Frontal cortex (tissue), 3 donors: ENCODE measurements at regions not wholly inside any gene's neighbourhood (a gene's known extent, or its start where the extent isn't known, plus 50 kb on each side); places are given as distances from the start of the nearest gene placed in this dataset.

Experiments used
- DNase-seq, 2 donors: peaks; one replicate each; pipeline ENCODE4 v3.0.0; 2012; ENCODE audit warnings: low spot score in 2 of 2
- FAIRE-seq: peaks from 2 replicates; lab custom pipeline; 2012; peaks lifted over from hg19 to GRCh38; lab: Jason Lieb, UNC
- donor health status: control.
- donor health status: control.
- donor health status: control.

GRCh38 chr2:155266583-155266982 is 568.1 kb downstream of the KCNJ3 start:
- DNase-seq (no peak), FAIRE-seq (no peak)

DNA sequence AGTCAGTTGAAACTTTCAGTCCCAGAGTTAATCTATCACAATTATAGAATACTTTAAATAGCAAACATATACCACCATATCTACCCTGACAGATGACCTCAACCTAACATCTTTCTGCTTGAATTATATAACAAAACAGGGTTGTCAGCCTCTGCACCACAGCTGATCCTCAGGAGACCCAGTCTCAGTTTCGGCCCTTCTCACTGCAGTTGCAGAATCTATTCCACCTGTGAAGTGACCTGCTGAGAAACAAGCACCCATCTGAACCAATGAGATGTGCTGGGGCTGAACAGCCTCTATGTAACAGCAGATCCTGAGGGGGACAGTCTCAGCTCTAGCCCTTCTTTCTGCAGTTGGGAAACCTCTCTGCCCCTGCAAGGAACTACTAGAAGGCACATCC is 567.6 kb downstream of the KCNJ3 start:
- DNase-seq = no peak
- FAIRE-seq = no peak

DNA sequence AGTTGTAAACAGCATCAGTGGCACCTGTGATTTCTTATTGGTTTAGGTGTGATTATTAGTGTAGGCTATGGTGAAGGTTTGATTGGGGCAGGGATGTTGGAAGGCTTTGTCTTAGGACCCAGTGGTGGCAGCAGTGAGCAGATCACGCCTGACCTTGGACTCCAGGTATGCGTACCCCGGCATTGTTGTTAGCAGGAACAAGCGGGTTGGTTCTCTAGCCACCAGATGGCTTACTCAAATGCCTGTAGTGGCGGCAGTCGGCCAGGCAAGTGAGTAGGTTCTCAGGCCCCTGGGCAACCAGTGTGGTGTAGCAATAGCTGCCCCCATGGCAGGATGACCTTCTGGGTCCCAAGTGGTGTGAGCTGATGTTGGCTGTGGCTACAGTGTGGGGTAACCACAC is 558.3 kb downstream of the KCNJ3 start:
- no peak for DNase-seq
- FAIRE-seq = no peak

DNA sequence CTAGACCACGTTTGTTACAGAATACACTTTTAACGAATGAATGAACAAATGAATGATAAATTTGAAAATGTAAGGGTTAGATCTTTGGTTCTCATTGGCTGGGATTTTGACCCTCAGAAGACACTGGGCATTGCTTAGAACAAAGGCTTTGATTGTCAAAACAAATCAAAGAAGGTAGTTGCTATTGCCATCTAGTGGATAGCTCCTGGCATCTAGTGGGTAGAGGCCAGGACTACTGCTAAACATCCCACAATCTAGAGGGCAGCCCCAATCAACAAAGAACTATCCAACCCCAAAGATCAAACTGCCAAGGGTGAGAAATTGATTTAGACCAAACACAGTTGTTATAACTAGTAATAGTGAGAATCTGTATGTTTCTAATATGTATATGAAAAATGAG is 552.3 kb downstream of the KCNJ3 start:
- FAIRE-seq (no peak), DNase-seq (peak in 1 of 2 donors; percentile 1)

DNA sequence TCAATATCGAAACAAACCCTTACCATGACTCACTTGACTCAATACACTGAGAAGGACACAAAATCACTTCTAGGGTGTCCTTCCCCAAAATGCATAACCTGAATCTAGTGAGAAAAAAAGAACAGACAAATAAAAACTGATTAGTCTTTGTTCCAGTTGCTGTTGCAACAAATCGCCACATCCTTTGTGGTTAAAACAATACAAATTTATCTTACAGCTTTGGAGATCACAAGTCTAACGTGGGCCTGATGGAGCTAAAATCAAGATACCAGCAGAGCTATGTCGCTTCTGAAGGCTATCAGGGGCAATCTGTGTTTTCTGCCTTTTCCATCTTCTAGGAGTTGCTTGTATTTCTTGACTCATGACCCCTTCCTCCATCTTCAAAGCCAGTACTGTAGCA is 541.7 kb downstream of the KCNJ3 start:
- FAIRE-seq (no peak), DNase-seq (no peak)

- DNase-seq = no peak
- peak; percentile 6 for FAIRE-seq
Observed at GRCh38 chr2:155235710-155236109, 537.2 kb downstream of the KCNJ3 start.

- FAIRE-seq = peak; percentile 82
- DNase-seq = peak in 1 of 2 donors; percentile 2
Observed at GRCh38 chr2:155223781-155224406, 525.4 kb downstream of the KCNJ3 start.

- FAIRE-seq = no peak
- DNase-seq = no peak
Observed at GRCh38 chr2:155218945-155219344, 520.5 kb downstream of the KCNJ3 start.

GRCh38 chr2:155218292-155218924 is 519.9 kb downstream of the KCNJ3 start:
- DNase-seq (no peak), FAIRE-seq (no peak)

- FAIRE-seq = no peak
- no peak for DNase-seq
Observed at GRCh38 chr2:155215037-155215707, 516.7 kb downstream of the KCNJ3 start.

DNA sequence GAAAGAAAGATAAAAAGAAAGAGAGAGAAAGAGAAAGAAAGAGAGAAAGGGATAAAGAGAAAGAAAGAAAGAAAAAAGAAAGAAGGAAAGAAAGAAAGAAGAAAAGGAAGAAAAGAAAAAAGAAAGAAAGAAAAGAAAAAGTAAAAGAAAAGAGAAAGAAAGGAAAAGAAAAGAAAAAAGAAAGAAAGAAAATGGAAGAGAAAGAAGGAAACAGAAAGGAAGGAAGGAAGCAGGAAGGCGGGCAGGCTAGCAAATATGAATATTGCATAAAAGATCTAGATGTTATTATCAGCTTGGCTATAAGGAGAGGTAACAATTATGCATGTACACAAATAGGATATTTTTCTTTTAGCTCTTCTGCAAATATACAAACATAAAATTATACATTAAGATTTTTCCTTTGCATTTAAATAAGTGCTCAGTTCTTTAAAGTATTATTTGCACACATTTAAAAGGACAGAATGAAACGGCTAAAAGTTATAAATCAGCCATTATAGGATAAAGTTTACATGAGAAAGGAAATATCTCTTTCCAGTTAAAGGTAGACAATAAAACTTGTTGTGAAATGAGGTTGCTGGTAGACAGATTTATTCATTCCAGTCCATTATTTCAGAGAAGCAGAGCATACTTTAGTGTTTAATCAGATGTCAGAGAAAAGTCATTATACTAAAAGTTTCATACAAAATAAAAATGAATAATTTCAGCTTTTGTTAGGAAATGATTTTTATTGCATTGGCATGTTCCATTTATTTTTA is 511.4 kb downstream of the KCNJ3 start:
- FAIRE-seq = no peak
- DNase-seq = no peak

DNA sequence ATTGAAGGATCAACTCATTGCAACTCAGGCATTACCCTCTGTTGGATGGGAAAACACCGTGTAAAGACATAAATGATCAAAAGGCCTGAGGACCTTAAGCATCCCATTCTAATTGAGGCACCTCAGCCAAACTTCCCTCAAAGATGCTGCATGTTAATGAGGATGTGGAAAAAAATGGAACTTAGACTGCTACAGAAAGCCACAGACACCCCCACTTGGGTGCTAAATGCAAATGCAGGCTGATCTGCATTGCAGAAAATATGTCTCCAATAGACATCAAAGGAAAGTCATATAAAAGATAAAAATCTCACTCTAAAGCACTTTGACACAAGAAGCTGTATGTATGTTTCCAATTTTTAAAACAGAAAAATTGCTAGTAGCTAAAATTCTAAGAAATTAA is 504.7 kb downstream of the KCNJ3 start:
- FAIRE-seq = no peak
- no peak for DNase-seq

DNA sequence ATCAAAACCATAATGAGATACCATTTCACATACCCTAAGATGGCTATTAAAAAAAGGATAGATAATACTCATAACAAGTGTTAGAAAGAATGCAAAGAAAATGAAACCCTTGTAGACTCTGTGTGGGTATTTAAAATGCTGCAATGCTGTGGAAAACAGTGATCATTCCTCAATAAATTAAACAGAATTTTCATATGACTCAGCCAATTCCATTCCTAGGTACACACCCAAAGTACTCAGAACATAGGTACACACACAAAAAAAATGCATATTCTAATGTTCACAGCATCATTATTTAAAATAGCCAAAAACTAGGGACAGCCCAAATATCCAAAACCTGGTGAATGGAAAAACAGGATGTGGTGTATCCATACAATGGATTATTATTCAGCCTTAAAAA is 502.3 kb downstream of the KCNJ3 start:
- no peak for FAIRE-seq
- no peak for DNase-seq

- FAIRE-seq (no peak), DNase-seq (no peak)
Observed at GRCh38 chr2:155190342-155190741, 491.8 kb downstream of the KCNJ3 start.

- no peak for DNase-seq
- FAIRE-seq = no peak
Observed at GRCh38 chr2:155178921-155179320, 480.4 kb downstream of the KCNJ3 start.

DNA sequence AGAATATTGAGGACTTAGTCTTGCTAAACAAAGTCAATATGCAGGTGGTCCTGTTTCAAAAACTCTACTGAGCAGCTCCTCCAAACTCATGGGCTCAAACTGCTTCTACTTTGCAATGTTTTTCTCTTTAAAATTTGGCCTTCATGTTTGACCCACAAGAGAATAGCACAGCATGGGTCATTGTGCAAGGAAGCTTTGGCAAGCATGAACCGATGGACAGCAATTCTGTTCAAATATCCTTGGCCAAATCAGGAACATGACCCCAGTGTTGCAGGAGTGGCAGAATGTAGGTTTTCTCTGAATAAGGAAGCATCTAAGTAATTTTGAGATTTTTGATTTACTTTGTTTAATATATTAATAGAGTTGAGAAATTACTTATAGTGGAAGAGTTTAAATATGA is 477.9 kb downstream of the KCNJ3 start:
- no peak for FAIRE-seq
- DNase-seq = no peak

DNA sequence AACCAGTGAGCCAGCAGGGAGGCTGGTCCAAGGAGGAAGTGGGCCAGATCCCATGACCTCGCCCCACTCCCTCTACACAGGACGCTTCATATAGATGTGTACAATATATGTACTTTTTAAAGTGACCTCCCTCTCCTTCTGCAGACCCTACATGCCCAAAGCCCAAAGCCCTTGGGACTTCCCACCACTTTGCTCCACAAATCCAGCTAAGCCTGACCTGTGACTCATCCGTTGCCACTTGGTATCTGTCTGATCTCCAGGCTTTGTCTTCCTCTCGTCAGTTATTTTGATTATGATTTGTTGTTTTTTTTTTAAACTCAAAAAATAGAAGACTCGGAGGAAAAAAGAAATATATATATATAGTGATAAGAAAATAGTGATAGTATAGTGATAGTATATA is 470.8 kb downstream of the KCNJ3 start:
- DNase-seq = no peak

GRCh38 chr2:155162494-155162893 is 464.0 kb downstream of the KCNJ3 start:
- DNase-seq (no peak), FAIRE-seq (no peak)

More for the DNA sequence above, 470.8 kb downstream of the KCNJ3 start:
- FAIRE-seq = no peak

DNA sequence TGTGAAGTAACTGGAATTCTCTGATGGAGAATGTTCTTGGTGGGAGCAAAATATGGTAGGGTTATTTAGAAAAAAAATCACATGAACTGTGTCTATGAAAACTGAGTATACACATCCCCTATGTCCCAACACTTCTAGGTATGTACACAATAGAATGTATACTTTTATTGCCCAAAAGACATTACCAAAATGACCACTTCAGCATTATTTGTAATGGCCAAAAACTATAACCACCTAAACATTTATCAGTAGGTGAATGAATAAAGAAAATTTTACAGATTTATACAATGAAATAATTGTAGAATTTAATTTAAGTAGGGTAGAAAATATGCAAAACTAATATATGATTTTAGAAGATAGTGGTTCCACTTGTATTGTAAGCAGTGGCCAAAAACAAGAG is 462.8 kb downstream of the KCNJ3 start:
- DNase-seq (no peak), FAIRE-seq (no peak)

DNA sequence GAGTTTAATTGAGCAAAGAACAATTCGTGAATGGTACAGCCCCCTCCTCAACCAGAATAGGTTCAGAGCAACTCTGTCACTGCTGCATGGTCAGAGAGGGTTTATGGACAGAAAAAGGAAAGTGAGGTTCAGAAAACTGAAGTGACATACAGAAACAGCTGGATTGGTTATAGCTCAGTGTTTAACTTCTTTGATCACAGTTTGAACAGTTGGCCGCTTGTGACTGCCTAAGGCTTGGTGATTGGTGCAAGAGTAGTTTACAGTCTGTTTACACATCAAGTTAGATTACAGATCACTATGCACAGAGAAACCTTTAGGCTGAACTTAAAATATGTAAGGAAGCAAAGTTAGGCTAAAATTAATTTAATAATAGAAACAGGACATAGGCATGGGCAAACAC is 459.2 kb downstream of the KCNJ3 start:
- no peak for FAIRE-seq

DNA sequence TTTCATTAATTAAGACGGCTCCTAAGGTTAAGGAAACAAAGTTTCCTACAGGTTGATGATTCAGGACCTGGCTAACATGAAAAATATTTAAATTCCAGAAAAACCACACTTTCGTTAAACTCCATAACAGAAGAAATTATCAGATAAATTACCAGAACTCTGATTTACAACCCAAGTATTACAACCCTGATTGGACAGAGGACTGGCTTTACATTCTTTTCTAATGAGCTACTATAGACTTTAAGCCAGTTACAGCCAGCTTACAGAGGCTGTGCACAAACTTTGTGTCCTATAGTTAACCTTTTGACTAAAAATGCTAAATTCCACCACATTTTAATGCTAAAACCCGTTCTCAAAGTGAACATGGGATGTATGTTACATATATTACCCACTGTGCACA is 458.6 kb downstream of the KCNJ3 start:
- FAIRE-seq (no peak), DNase-seq (no peak)

More for the DNA sequence above, 459.2 kb downstream of the KCNJ3 start:
- no peak for DNase-seq
